ENCODE measurements at regions not wholly inside any gene's neighbourhood (a gene's known extent, or its start where the extent isn't known, plus 50 kb on each side); places are given as distances from the start of the nearest gene placed in this dataset.

GRCh38 chr14:38090506-38090905 lies 117.2 kb upstream of the SSTR1 start (continued):
- no peak for TF ChIP-seq HIC1 (tag by site-specific recombination; IDR thresholded peaks at IDR 0.05)
- no peak for TF ChIP-seq ZNF2 (tag by site-specific recombination; IDR thresholded peaks at IDR 0.05)
- no peak for TF ChIP-seq ZFP41 (tag by site-specific recombination; IDR thresholded peaks at IDR 0.05; ENCODE audit: borderline replicate concordance)
- no peak for TF ChIP-seq ZNF433 (tag by site-specific recombination; IDR thresholded peaks at IDR 0.05; ENCODE audit: low read depth)
- TF ChIP-seq ZBTB7A (tag by site-specific recombination; IDR thresholded peaks at IDR 0.05; ENCODE audit: low read depth), result no peak
- no peak for TF ChIP-seq ZNF214 (tag by site-specific recombination; IDR thresholded peaks at IDR 0.05; ENCODE audit: borderline replicate concordance)

- Histone ChIP-seq H3K9me3 (ENCODE audit: control insufficient read depth, insufficient read depth, low read depth, low read length) (no peaks in the 10 kb centered on the region), H3K36me3 (ENCODE audit: control insufficient read depth in 2 of 2, insufficient read depth in 1 of 2, low read length in 2 of 2) (no peaks in the 10 kb centered on the region), H3K4me1 (ENCODE audit: control insufficient read depth, insufficient read depth, low read length) (no peaks in the 10 kb centered on the region), H3K4me3 (ENCODE audit: low read depth, low read length) (no peak overlapping the region), H3K27ac (ENCODE audit: extremely low read depth, low read depth, low read length) (no peak overlapping the region)
- ChIA-PET CTCF (interaction anchor here (0.6 kb wide), 1 partner anchor 388 kb away, joined by 3 read pairs; no protein-coding TSS in a partner anchor), POLR2A (no interaction called here)
- TF ChIP-seq ZBTB1 (tag by site-specific recombination; IDR thresholded peaks at IDR 0.05) (no peak), ZNF830 (tag by site-specific recombination; IDR thresholded peaks at IDR 0.05; ENCODE audit: low read depth) (no peak)
Observed at GRCh38 chr14:38098074-38098836, 109.4 kb upstream of the SSTR1 start.

- H3K9me3 ChIP-seq (ENCODE audit: control insufficient read depth, insufficient read depth, low read depth, low read length), result no peaks in the 10 kb centered on the region
- H3K4me3 ChIP-seq (ENCODE audit: low read depth, low read length), result no peak overlapping the region
- no peak overlapping the region for H3K27ac ChIP-seq (ENCODE audit: extremely low read depth, low read depth, low read length)
- ChIA-PET CTCF (no interaction called here), POLR2A (no interaction called here)
- TF ChIP-seq ZNF311 (tag by site-specific recombination; IDR thresholded peaks at IDR 0.05; ENCODE audit: borderline replicate concordance) (no peak), ZNF513 (tag by site-specific recombination; IDR thresholded peaks at IDR 0.05) (no peak), BCL6B (tag by site-specific recombination; IDR thresholded peaks at IDR 0.05) (no peak), ZNF561 (tag by site-specific recombination; IDR thresholded peaks at IDR 0.05; ENCODE audit: borderline replicate concordance) (no peak)
- H3K4me1 ChIP-seq (ENCODE audit: control insufficient read depth, insufficient read depth, low read length), result no peaks in the 10 kb centered on the region
- H3K36me3 ChIP-seq (ENCODE audit: control insufficient read depth in 2 of 2, insufficient read depth in 1 of 2, low read length in 2 of 2), result no peaks in the 10 kb centered on the region
Observed at GRCh38 chr14:38101679-38102078, 106.0 kb upstream of the SSTR1 start.

- Histone ChIP-seq H3K9me3 (ENCODE audit: control insufficient read depth, insufficient read depth, low read depth, low read length) (no peaks in the 10 kb centered on the region), H3K4me1 (ENCODE audit: control insufficient read depth, insufficient read depth, low read length) (no peaks in the 10 kb centered on the region), H3K27ac (ENCODE audit: extremely low read depth, low read depth, low read length) (no peak overlapping the region), H3K4me3 (ENCODE audit: low read depth, low read length) (no peak overlapping the region), H3K36me3 (ENCODE audit: control insufficient read depth in 2 of 2, insufficient read depth in 1 of 2, low read length in 2 of 2) (no peaks in the 10 kb centered on the region)
- POLR2A ChIA-PET, result no interaction called here
- TF ChIP-seq HIC1 (tag by site-specific recombination; IDR thresholded peaks at IDR 0.05), result no peak
- CTCF ChIA-PET, result no interaction called here
Observed at GRCh38 chr14:38103542-38104225, 104.0 kb upstream of the SSTR1 start.
